ENCODE measurements at regions not wholly inside any gene's neighbourhood (a gene's known extent, or its start where the extent isn't known, plus 50 kb on each side); places are given as distances from the start of the nearest gene placed in this dataset.
A peak's percentile ranks its signal among the peaks of the same experiment; 100 is the strongest.

DNA sequence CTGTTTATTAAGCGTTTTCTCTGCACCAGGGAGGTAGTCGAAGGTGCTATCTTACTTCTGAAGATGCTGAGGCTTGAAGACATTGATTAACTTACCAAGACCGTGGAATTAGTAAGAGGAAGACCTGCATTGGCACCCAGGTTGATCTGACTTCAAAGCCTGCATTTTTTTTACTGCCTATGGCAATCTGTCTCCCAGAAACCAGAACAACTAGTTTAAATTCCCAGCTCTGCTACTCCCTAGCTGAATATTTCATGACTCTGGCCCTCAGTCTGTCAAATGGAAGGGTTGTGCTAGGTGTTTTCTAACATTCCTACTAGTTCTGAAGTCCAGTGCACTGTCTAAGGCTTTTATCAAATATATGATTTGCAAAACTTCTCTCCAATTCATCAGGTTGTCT lies 52.0 kb upstream of the GRAMD1B start:
- FAIRE-seq (no peak), DNase-seq (ENCODE audit: extremely low spot score, insufficient read length, low read depth) (no peak)

DNA sequence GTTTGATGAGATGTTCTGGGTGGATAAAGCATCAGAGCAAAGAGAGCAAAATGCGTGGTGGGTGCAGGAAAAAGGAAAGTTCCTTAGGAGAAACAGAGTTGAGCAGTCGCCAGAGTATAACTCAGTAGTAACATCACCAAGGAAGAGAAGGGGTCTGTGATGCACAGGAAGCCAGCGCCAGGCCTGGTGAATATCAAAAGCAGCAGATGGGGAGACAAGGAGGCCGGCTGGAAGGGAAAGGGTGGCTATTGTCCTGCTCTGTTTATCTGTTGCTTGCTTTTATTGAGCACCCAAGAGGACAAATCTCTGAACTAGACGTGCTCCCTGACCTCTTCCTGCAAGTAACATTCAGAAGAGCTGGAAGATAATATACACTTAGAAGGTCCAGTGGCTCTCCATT lies 52.7 kb upstream of the GRAMD1B start:
- FAIRE-seq, result no peak

DNA sequence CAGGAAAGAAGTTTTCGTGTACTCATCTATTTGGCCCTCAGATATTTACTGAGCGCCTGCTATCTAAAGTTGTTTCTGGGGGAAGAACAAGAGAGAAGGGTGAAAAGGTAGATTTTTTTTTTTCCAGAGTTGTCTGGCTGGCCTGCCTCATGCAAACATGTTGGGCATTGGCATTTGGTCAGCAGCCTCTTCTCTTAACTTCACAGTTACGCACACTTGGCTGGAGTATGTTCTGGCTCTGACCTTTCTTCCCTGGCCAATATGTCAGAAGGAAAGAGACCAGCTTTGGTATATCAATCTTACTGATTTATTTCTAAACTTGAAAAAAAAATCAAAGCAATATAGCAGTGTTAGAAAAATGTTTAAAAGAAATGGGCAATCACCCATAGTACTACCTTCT lies 54.2 kb upstream of the GRAMD1B start:
- DNase-seq (ENCODE audit: extremely low spot score, insufficient read length, low read depth), result no peak
- FAIRE-seq, result no peak

More for the DNA sequence above, 52.7 kb upstream of the GRAMD1B start:
- DNase-seq (ENCODE audit: extremely low spot score, insufficient read length, low read depth), result no peak

DNA sequence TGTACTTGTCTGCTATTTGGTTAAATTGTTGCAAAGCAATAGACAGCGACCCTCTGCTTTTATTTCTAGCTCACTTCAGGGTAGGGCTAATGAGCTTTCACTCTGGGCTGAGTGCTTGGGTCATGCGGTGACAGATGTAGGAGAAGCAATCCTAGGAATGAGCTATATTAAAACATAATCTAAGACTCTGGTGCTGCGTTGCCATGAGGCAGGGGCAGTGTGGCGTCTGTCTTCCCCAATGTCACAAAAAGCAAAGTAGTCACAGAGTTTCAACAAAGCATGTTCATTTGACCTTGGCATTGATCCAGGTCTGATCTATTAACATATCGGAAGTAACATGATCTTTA lies 55.5 kb upstream of the GRAMD1B start:
- DNase-seq (ENCODE audit: extremely low spot score, insufficient read length, low read depth), result no peak
- FAIRE-seq, result no peak

DNA sequence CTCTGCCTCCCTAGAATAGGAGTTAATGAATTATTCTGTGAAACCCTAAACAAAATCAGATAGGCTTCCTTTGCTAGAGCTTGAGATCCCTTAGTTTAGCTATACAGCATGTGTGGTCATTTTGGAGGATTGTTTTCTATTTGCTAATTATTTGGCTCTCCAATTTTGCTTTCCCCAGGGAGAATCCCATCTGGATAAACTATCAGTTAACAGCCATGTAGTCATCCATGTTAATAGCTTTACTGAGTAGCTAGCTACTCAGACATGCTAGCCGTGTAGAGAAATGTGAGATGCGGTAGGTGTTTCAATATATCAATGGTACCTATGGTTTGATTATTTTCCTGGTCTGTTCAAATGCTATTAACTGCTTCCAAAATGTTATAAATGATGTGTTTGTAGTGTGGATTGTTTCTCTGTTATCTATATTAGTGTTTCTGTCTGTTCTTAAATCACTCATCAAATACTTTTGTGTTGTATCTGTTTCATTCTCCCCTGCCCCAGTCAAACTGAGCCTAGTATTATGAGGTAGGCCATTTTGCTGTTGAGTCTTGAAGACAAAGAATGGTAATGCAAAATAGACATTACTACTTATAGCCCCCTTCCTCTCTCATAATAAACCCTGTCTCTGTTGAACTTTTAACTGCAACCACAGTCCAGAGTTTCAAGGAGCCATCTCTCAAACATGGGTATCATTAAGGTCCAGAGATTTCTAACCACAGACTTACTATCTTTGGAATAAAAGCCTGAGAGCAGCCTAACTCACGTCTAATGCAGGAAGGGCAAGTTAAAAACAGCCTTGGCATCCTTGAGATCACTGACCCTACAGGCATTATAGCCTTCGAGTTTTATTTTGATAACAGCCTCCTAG lies 56.1 kb upstream of the GRAMD1B start:
- no peak for FAIRE-seq

DNA sequence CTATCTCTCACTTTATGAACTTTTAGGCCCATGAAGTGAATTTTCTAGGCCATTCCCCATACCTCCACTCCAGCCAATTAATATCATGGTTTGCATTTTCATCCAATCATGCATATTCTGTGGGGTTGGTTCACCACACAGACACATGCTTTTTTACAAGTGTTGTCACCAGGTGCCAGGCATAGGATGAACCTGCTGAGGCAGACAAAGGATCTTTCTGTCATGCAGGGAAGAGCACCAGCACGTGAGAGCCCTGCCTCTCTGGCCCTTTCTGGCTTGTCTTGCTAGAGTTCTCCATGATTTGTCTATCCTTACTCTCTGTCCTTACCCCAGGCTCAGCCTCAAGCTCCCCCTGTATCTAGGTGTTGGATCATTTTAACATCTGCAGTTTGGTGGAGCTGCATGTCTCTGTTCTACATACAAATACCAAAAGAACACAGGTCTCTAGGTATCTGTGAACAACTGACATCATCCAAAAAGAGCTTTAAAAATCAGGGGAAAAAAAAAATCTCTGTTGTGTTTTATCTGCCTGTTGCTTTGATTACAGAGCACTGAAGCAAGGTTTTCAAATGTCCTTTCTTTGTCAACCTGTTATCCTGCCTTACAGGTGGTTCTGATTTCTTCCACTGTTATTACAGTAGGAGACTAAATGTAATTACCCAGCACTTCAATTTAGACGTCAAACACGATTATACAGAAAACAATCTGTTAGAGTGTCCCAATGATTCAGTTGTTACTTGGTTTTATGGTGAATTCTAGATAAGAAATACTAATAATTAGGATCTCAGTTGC lies 58.4 kb upstream of the GRAMD1B start:
- DNase-seq (ENCODE audit: extremely low spot score, insufficient read length, low read depth), result no peak
- no peak for FAIRE-seq

More for the DNA sequence above, 56.1 kb upstream of the GRAMD1B start:
- no peak for DNase-seq (ENCODE audit: extremely low spot score, insufficient read length, low read depth)

DNA sequence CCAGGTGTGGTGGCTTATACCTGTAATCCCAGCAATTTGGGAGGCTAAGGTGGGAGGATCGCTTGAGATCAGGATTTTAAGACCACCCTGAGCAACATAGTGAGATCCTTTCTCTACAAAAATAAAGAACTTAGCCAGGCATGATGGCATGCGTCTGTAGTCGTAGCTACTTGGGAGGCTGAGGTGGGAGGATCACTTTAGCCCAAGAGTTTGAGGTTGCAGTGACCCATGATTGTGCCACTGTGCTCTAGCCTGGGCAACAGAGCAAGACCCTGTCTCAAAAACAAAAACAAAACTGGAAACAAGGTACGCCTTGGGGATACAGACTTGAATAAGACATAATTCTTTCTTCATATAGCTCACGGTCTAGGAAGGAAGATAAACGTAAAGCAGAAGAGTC lies 63.1 kb upstream of the GRAMD1B start:
- DNase-seq (ENCODE audit: extremely low spot score, insufficient read length, low read depth) (no peak), FAIRE-seq (no peak)

DNA sequence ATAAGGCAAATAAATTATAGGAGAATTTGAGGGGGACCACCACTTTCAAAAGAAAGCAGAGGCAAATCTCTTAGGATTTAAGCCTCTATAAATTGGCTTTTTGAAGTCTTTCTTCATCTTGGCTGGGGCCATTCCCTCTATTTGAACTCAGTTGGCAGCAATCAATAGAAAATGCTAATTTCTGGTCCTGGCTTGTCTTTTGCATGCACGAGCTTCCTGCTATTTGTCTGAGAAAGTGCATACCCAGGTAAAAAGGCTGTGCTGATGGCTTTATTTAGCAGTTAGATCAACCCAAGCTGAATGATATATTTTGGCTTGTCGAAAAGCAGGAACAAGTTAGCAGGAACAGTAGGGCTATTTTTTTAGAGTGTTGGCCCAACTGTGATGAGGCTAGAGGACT lies 64.1 kb upstream of the GRAMD1B start:
- DNase-seq (ENCODE audit: extremely low spot score, insufficient read length, low read depth), result no peak
- FAIRE-seq, result no peak

DNA sequence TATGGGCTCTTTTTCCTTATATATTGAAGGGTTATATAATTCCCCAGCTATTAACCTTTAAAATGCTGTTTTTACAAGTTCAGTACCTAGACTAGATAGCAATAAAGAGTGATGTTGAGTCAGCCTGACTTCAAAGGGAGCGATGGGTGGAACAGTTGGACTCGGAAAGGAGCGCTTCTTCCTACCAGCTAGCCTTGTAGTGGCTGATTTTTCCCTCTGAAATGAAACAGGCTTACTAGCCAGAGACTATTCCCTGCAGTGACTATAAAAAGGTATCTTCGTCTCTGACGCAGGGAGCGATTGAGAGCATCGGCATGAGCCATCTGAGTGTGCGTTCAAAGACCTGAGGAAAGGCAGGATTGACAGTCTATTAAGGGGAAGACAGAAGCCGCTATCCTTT lies 66.0 kb upstream of the GRAMD1B start:
- no peak for FAIRE-seq
- no peak for DNase-seq (ENCODE audit: extremely low spot score, insufficient read length, low read depth)

DNA sequence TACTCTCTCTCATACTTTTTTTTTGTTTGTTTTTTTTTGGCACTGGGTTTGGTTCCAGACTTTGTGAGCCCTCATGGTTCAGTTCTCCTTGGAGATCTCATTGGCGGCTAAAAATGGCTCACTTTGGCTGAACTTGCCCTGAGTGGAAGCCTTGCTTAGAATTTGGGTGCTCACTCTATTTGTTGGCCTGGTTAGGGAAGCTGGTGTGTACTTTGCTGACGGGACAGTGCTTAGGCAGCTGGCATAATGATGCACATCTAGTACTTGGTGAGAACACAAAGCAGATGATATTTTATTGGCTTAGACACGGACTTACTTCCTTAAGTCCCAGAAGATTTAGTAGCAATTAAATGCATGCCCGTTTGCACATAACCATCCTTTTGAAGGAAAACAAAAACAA lies 66.5 kb upstream of the GRAMD1B start:
- FAIRE-seq (no peak), DNase-seq (ENCODE audit: extremely low spot score, insufficient read length, low read depth) (no peak)

DNA sequence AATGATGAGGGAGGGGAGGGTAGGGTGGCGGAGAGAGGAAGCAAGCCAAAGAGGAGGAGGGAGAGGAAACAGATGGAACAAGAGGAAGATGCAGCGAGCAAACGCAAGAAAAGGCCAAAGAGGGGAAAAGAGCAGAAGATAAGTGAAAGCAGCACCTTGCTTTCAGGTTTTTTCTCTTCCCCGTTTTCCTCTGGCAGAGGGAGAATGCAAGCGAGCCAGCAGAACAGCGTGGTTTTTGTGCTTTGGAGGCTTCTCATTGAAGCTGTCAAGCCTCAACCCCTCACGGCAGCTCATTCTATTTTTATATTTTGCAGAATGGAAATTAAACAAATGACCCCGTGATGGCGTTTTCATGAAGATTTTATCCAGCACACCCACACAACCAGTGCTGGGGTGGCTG lies 67.1 kb upstream of the GRAMD1B start:
- DNase-seq (ENCODE audit: extremely low spot score, insufficient read length, low read depth) (no peak), FAIRE-seq (no peak)

DNA sequence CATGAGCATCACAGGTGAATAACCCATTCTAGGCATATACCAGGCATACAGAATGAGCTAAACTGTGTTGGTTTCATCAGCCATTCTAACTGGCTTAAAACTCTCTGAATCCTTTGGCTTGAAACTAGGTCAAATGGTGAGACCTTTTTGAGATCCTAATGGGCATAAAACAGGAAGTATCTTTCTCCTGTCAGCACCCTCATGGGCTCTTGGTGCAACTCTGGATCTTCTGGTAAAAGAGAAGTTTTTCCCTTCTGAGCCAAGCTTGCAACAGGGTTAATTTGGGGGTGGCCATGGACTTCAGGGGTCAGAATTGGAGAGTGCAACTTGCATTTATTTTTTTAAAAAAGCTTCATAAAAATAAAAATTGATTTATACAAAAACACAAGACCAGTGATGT lies 67.9 kb upstream of the GRAMD1B start:
- DNase-seq (ENCODE audit: extremely low spot score, insufficient read length, low read depth), result no peak
- no peak for FAIRE-seq

DNA sequence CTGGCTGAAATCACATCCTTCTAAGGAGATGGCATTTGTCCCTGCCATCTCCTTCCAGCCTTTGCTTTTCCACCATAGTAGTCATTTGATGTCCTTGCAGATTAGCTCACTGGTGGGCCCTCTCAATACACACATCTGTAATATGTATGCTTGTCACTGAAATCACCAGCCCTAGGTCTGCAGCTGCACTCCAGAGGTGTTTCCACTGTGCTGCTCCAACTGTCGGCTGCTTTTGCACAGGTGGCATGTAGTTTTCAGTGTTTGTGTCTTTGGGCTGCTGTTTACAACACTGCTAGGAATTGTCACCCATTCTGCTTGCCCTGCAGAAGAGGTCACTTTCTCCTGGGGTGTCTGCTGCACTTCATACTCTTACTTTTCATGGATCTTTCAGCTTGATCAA lies 69.0 kb upstream of the GRAMD1B start:
- no peak for FAIRE-seq
- no peak for DNase-seq (ENCODE audit: extremely low spot score, insufficient read length, low read depth)

DNA sequence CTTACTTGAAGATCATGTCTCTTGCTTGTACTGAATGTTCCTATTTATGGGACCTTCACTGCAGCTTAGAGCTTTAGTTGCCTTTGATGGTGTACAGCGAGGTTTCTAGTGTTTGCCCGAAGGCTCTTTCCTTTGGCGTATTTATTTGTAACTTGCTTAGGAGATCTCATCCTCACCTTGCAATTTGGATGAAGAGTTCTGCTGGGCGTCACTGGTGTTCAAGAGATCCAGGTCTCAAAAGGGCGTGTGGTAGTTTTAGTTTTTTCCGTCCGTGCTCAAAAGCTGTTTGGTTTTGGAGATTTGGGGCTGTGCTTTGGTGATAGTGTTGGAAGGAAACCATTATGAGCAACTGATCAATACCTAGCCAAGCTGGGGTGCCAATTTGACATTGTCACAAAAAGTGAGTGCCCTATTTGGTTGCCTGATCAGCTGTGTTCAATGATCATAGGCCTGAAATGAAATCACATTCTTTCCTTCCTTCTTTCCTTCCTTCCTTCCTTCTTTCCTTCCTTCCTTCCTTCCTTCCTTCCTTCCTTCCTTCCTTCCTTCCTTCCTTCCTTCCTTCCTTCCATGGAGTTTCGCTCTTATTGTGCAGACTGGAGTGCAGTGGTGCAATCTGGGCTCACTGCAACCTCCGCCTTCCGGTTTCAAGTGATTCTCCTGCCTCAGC lies 69.7 kb upstream of the GRAMD1B start:
- no peak for DNase-seq (ENCODE audit: extremely low spot score, insufficient read length, low read depth)
- no peak for FAIRE-seq

DNA sequence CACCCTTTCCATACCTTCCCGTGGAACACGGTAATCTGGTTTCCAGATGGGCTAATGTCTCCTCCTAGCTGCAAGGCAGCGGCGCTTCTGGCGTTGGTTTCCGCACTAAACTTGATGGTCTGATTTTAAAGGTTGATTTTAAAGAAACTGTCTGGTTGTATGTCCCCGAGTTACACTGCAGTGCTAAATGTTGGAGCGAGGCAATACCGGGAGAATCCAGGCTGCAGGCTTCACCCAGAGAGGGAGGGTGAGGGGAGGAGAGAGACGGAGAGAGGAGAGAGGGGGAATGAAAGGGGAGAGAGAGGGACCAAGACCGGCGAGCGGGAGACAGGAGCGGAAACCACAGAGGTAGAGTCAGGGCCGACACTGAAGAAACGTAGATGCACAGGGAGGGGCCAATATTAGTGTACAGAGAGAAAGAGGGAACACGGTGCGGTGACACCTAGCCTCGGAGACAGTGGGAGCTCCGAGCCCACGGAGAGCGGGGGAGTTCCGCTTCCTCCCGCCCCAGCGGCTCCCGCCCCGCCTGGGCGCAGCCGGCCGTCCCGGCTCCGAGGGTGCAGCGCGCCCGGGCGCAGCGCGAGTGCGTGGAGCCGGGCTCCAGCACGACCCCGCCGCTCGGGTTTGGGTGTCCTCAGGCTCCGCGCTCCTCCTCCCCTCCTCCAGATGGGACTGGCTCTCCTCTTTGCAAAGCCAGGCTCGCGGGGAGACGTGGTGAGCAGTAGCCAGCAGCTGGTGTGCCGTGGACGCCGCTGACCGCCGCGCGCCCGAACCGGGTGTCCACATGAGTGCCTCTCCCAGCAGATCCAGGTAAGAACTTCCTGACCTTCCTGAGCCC lies 71.9 kb upstream of the GRAMD1B start:
- FAIRE-seq, result peak; percentile 60

DNA sequence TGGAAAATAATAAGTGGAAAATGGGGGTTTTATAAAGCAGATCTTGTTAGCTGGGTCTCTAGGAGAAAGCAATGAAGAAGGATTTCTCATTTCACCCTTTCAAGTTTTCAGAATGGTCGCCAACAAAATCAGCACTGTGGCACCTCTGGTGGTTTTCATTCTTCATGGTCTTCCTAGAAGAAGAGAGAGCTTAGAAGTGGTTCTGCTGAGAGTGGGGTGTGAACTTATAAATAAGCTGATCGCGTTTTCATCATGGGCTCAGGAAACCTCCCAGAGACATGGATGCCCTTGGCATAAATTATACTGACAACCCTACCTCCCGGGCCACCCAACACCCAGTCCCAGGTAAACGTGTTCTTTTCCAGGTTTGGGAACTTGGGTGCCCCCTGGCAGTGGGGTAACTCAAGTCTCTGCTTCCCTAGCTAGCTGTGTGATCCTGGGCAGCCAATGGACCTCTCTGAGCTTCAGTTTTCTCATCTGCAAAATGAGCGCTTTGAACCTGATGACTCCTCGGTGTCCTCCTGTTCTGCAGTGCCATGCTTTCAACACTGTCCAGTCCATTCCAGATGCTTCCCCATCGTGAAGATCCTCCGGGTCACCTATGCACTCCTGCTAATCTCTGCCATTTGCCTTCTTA lies 72.6 kb upstream of the GRAMD1B start:
- DNase-seq (ENCODE audit: extremely low spot score, insufficient read length, low read depth) (no peak), FAIRE-seq (no peak)

More for the DNA sequence above, 71.9 kb upstream of the GRAMD1B start:
- peak; percentile 8 for DNase-seq (ENCODE audit: extremely low spot score, insufficient read length, low read depth)

DNA sequence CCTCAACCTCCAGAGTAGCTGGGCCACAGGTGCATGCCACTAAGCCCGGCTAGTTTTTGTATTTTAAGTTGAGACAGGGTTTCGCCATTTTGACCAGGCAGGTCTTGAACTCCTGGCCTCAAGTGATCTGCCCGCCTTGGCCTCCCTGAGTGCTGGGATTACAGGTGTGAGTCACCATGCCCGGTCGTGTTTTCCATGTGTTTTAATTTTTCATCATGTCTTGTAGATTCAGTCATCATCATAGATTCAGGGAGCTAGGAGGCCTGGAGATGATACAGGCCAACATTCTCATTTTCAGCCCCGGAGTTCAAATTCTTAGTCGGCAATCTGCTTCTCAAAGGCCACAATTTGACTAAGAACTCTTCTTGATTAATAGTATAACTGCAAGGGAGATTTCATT lies 73.5 kb upstream of the GRAMD1B start:
- FAIRE-seq (no peak), DNase-seq (ENCODE audit: extremely low spot score, insufficient read length, low read depth) (no peak)

DNA sequence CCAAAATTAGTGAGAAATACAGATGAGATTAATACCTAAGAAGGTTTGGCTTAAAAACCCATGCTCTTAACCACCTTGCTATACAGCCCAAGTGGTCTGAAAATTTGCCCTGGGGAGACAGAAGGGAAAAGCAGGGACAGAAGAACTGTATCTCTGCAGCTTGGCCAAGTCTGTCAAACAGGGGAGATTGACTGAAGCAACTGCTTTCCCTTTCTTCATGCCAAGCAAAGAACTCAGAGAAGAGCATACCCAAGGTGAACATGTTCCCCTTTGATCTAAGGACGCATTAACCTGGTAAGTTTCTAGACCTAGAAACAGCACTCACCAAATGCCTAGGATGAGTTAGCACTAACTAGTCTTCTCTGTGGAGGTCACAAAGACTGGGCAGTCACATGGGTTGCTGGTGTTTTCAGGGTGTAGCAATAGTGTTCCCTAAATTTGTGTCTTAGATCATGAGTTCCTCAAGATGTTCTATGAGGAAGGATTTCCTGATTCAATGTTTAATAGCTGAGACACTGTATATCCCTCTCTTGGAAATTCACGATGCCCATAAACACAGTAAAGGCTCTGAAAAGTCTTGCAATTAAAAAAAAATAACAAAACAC lies 75.6 kb upstream of the GRAMD1B start:
- FAIRE-seq, result no peak

DNA sequence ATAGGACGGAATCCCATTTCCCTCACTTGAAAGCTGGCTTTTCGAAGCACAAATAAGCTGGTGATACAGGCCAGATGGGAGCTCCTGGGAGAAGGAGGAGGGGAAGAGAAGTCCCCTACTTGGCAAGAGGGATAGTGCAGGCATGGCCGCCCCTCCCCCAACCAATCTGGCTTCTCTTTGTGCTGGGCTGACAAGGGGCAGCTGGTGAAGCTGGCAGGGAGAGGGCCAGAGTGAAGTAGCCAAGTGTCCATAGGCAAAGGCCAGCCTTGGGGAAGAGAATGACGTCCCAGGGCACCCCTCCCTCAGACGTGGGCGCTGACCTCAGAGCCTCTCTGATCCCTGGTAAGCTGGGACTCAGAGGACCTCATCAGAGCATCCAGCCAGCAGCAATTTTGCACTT lies 78.7 kb upstream of the GRAMD1B start:
- FAIRE-seq (no peak), DNase-seq (ENCODE audit: extremely low spot score, insufficient read length, low read depth) (no peak)

More for the DNA sequence above, 75.6 kb upstream of the GRAMD1B start:
- no peak for DNase-seq (ENCODE audit: extremely low spot score, insufficient read length, low read depth)
